ENCODE measurements at regions not wholly inside any gene's neighbourhood (a gene's known extent, or its start where the extent isn't known, plus 50 kb on each side); places are given as distances from the start of the nearest gene placed in this dataset.

- no peak for DNase-seq
Observed at GRCh38 chr10:79004311-79004710, 64.5 kb upstream of the ZMIZ1 start.

- DNase-seq = no peak
Observed at GRCh38 chr10:79005126-79005810, 63.5 kb upstream of the ZMIZ1 start.

GRCh38 chr10:79007018-79007417, 61.7 kb upstream of the ZMIZ1 start:
- DNase-seq = no peak

GRCh38 chr10:79007421-79008319, 61.1 kb upstream of the ZMIZ1 start:
- DNase-seq = no peak

GRCh38 chr10:79009145-79009544, 59.6 kb upstream of the ZMIZ1 start:
- DNase-seq = no peak

- no peak for DNase-seq
Observed at GRCh38 chr10:79012567-79012966, 56.2 kb upstream of the ZMIZ1 start.

- no peak for DNase-seq
Observed at GRCh38 chr10:79013406-79013987, 55.3 kb upstream of the ZMIZ1 start.

- no peak for DNase-seq
Observed at GRCh38 chr10:79014796-79015195, 54.0 kb upstream of the ZMIZ1 start.

- no peak for DNase-seq
Observed at GRCh38 chr10:79017882-79018520, 50.8 kb upstream of the ZMIZ1 start.

GRCh38 chr10:79018521-79019011, 50.2 kb upstream of the ZMIZ1 start:
- no peak for DNase-seq
